HPDE6-E6E7 (cell line): ENCODE measurements at regions not wholly inside any gene's neighbourhood (a gene's known extent, or its start where the extent isn't known, plus 50 kb on each side); places are given as distances from the start of the nearest gene placed in this dataset.
"Not testable (repeated sequence)": the region's sequence is repeated elsewhere in the genome, so short reads cannot be mapped to it uniquely, and the experiment has no call there.

ENCODE experiments used
- DNase-seq: peaks from one replicate; pipeline ENCODE4 v3.0.0; 2011; ENCODE audit warnings: missing footprints; ENCODE audit errors: extremely low spot score

GRCh38 chrX:12052109-12052508, 86.2 kb upstream of the FRMPD4 start:
- no peak for DNase-seq

- DNase-seq: peak; percentile 4
Observed at GRCh38 chrX:12058087-12058486, 80.2 kb upstream of the FRMPD4 start.

- no peak for DNase-seq
Observed at GRCh38 chrX:12060489-12061260, 77.6 kb upstream of the FRMPD4 start.

GRCh38 chrX:12065251-12065650, 73.0 kb upstream of the FRMPD4 start:
- no peak for DNase-seq

GRCh38 chrX:12076046-12076445, 62.2 kb upstream of the FRMPD4 start:
- DNase-seq: no peak

- no peak for DNase-seq
Observed at GRCh38 chrX:12080265-12080664, 58.0 kb upstream of the FRMPD4 start.

- DNase-seq: not testable (repeated sequence)
Observed at GRCh38 chrX:12082959-12083358, 55.3 kb upstream of the FRMPD4 start.
